HG02798 (cell line): ENCODE measurements at regions not wholly inside any gene's neighbourhood (a gene's known extent, or its start where the extent isn't known, plus 50 kb on each side); places are given as distances from the start of the nearest gene placed in this dataset.

Source experiments
- ATAC-seq: cut with Tn5 transposase; IDR thresholded peaks from one replicate; pipeline ENCODE4 v1.9.1; 2021; ENCODE audit warnings: mild to moderate bottlenecking; ENCODE audit not compliant: unreplicated experiment, poor library complexity

DNA sequence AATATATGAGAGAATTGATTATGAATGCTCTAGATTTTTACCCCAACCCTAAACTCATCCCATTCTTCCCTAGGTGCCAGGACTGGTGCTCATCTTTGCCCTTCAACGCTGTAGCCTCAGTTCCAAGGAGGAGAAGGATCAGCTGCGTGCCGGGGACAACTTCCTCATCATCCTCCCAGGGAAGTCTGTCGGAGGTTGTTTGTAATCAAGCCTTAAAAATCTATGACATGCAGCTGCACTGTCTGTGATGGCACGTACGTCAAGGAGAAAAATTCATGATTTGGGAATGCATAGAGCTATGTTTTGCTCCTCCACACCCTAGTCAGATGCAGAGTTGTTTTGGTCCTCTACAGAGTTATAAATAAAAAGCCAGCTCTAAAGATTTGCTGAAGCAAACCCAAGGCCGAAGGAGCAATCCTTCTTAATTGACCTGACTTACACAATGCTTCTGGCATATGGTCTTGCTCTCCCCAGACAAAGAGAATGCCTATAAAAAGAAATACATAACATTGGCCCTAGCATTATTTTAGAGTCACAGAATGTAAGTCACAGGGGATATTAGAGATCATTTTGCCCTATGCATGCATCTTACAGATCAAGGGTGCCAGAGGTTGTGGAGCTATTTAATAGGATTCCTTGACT lies 244.2 kb downstream of the HIVEP2 start:
- ATAC-seq, result no peak
